ENCODE measurements at regions not wholly inside any gene's neighbourhood (a gene's known extent, or its start where the extent isn't known, plus 50 kb on each side); places are given as distances from the start of the nearest gene placed in this dataset.

GRCh38 chr16:47927330-47927729 is 228.5 kb downstream of the ABCC12 start:
- Mint-ChIP-seq H3K27ac (no peak overlapping the region), H3K36me3 (ENCODE audit: low read depth) (no peaks in the 10 kb centered on the region), H3K27me3 (ENCODE audit: insufficient read depth) (peaks cover 4% of the 10 kb centered on the region), H3K4me1 (peaks cover 4% of the 10 kb centered on the region), H3K9me3 (no peaks in the 10 kb centered on the region), H3K4me3 (no peak overlapping the region)
- no peaks in the 10 kb centered on the region for H3K36me3 ChIP-seq (ENCODE audit: control insufficient read depth, insufficient read depth, low read length)
- H3K9ac ChIP-seq (ENCODE audit: extremely low read depth, low read length, poor library complexity, severe bottlenecking) = no peak overlapping the region
- H3K9me3 ChIP-seq (ENCODE audit: control insufficient read depth, low read length) = peaks cover 4% of the 10 kb centered on the region
- no peak for DNase-seq
- H3K27me3 ChIP-seq (ENCODE audit: control insufficient read depth, insufficient read depth, low read length, poor library complexity, severe bottlenecking) = no peaks in the 10 kb centered on the region
- no peak for TF ChIP-seq CTCF (conservative IDR thresholded peaks at IDR 0.05)
- 98% methylated on average over 6 of the region's 6 CpGs; no CpG with 5 or more reads in 1 of the 2 experiments for WGBS, 2 experiments (ENCODE audit: insufficient coverage in 1 of 2, insufficient read length in 1 of 2)
- H3K4me3 ChIP-seq (ENCODE audit: low read length) = no peak overlapping the region
- no peak overlapping the region for H3K27ac ChIP-seq (ENCODE audit: low read depth, low read length)
- H3K4me1 ChIP-seq (ENCODE audit: control insufficient read depth, insufficient read depth, low read length) = no peaks in the 10 kb centered on the region

- no peak overlapping the region for H3K4me3 ChIP-seq (ENCODE audit: low read length)
- H3K27me3 ChIP-seq (ENCODE audit: control insufficient read depth, insufficient read depth, low read length, poor library complexity, severe bottlenecking) = no peaks in the 10 kb centered on the region
- Mint-ChIP-seq H3K27ac (no peak overlapping the region), H3K36me3 (ENCODE audit: low read depth) (no peaks in the 10 kb centered on the region), H3K9me3 (no peaks in the 10 kb centered on the region), H3K27me3 (ENCODE audit: insufficient read depth) (peaks cover 4% of the 10 kb centered on the region), H3K4me1 (peaks cover 4% of the 10 kb centered on the region), H3K4me3 (no peak overlapping the region)
- no peaks in the 10 kb centered on the region for H3K9me3 ChIP-seq (ENCODE audit: control insufficient read depth, low read length)
- no peak overlapping the region for H3K27ac ChIP-seq (ENCODE audit: low read depth, low read length)
- no peak overlapping the region for H3K9ac ChIP-seq (ENCODE audit: extremely low read depth, low read length, poor library complexity, severe bottlenecking)
- 95% methylated on average over 6 to 8 of the region's 8 CpGs for WGBS, 2 experiments (ENCODE audit: insufficient coverage in 1 of 2, insufficient read length in 1 of 2)
- DNase-seq = no peak
- no peaks in the 10 kb centered on the region for H3K36me3 ChIP-seq (ENCODE audit: control insufficient read depth, insufficient read depth, low read length)
- H3K4me1 ChIP-seq (ENCODE audit: control insufficient read depth, insufficient read depth, low read length) = no peaks in the 10 kb centered on the region
- TF ChIP-seq CTCF (conservative IDR thresholded peaks at IDR 0.05) = no peak
Measured at GRCh38 chr16:47925811-47926460, 229.9 kb downstream of the ABCC12 start.

GRCh38 chr16:47924950-47925349 is 230.8 kb downstream of the ABCC12 start:
- peaks cover 4% of the 10 kb centered on the region for H3K4me1 Mint-ChIP-seq
- Histone ChIP-seq H3K36me3 (ENCODE audit: control insufficient read depth, insufficient read depth, low read length) (no peaks in the 10 kb centered on the region), H3K9me3 (ENCODE audit: control insufficient read depth, low read length) (no peaks in the 10 kb centered on the region), H3K27me3 (ENCODE audit: control insufficient read depth, insufficient read depth, low read length, poor library complexity, severe bottlenecking) (no peaks in the 10 kb centered on the region), H3K27ac (ENCODE audit: low read depth, low read length) (no peak overlapping the region), H3K9ac (ENCODE audit: extremely low read depth, low read length, poor library complexity, severe bottlenecking) (no peak overlapping the region), H3K4me3 (ENCODE audit: low read length) (no peak overlapping the region), H3K4me1 (ENCODE audit: control insufficient read depth, insufficient read depth, low read length) (no peaks in the 10 kb centered on the region)
- H3K27me3 Mint-ChIP-seq (ENCODE audit: insufficient read depth) = peaks cover 4% of the 10 kb centered on the region
- H3K9me3 Mint-ChIP-seq = no peaks in the 10 kb centered on the region
- H3K36me3 Mint-ChIP-seq (ENCODE audit: low read depth) = no peaks in the 10 kb centered on the region
- no peak for DNase-seq
- 89 to 96% methylated on average over 2 of the region's 2 CpGs for WGBS, 2 experiments (ENCODE audit: insufficient coverage in 1 of 2, insufficient read length in 1 of 2)
- H3K4me3 Mint-ChIP-seq = no peak overlapping the region
- no peak for TF ChIP-seq CTCF (conservative IDR thresholded peaks at IDR 0.05)
- H3K27ac Mint-ChIP-seq = no peak overlapping the region

Data from endodermal cell (in vitro differentiated cells).